H1 (cell line): ENCODE measurements at regions not wholly inside any gene's neighbourhood (a gene's known extent, or its start where the extent isn't known, plus 50 kb on each side); places are given as distances from the start of the nearest gene placed in this dataset.

Experiments used
- CTCF ChIA-PET: fragments of 300-600 bp; sonication (Branson Sonifier 250); formaldehyde crosslinking; loops from one replicate; lab custom pipeline; 2021; ENCODE audit not compliant: partially characterized antibody; lab: Charles Lee
- POLR2A ChIA-PET: fragments of 300-600 bp; sonication (Branson Sonifier 250); formaldehyde crosslinking; loops from one replicate; lab custom pipeline; 2021; ENCODE audit warnings: inconsistent platforms; ENCODE audit not compliant: partially characterized antibody; lab: Charles Lee
- DNase-seq, 2 experiments: peaks; one replicate each; pipeline versions ENCODE4 v3.0.0 to v3.0.0-alpha.2; 2010 to 2022; ENCODE audit warnings: low spot score in 2 of 2, low read depth in 1 of 2, mixed read lengths in 1 of 2
- FAIRE-seq: peaks from 2 replicates; lab custom pipeline; 2011; peaks lifted over from hg19 to GRCh38; lab: Jason Lieb, UNC
- H2AFZ ChIP-seq: 2 replicates; pipeline ENCODE4 v1.8.1; 2012; ENCODE audit warnings: low read length, inconsistent platforms
- H2AK5ac ChIP-seq: 2 replicates; pipeline ENCODE4 v1.6.1; 2013; ENCODE audit warnings: low read depth, low read length
- H2BK120ac ChIP-seq: replicated peaks from 2 replicates; pipeline ENCODE3; 2013; ENCODE audit warnings: low read depth, low read length, inconsistent platforms
- H2BK12ac ChIP-seq: 2 replicates; pipeline ENCODE4 v1.6.1; 2013; ENCODE audit warnings: low read depth, low read length
- H2BK15ac ChIP-seq: 2 replicates; pipeline ENCODE4 v1.6.1; 2013; ENCODE audit warnings: low read length
- H2BK20ac ChIP-seq: 2 replicates; pipeline ENCODE4 v1.6.1; 2013; ENCODE audit warnings: low read length
- H2BK5ac ChIP-seq: 2 replicates; pipeline ENCODE4 v1.6.1; 2013; ENCODE audit warnings: low read depth, low read length
- H3K14ac ChIP-seq: 2 replicates; pipeline ENCODE4 v1.6.1; 2013; ENCODE audit warnings: inconsistent platforms; ENCODE audit not compliant: insufficient read length
- H3K18ac ChIP-seq: 2 replicates; pipeline ENCODE4 v1.6.1; 2013; ENCODE audit warnings: low read length; ENCODE audit errors: extremely low read depth
- H3K23ac ChIP-seq: 2 replicates; pipeline ENCODE4 v1.6.1; 2013; ENCODE audit warnings: inconsistent platforms; ENCODE audit not compliant: insufficient read length
- H3K23me2 ChIP-seq: 2 replicates; pipeline ENCODE4 v1.6.1; 2013; ENCODE audit warnings: low read depth, low read length
- H3K27ac ChIP-seq: 2 replicates; pipeline ENCODE4 v1.6.1; 2011; ENCODE audit warnings: low read depth, low read length, inconsistent platforms
- H3K27me3 ChIP-seq, 4 experiments: replicated peaks in 1 of 4; 1 replicate in 1 of 4; 2 replicates in 3 of 4; pipeline versions ENCODE4 v1.6.1 to v1.8.1; 2011 to 2013; ENCODE audit warnings: low read length in 3 of 4, mild to moderate bottlenecking in 3 of 4, inconsistent platforms in 2 of 4, mixed read lengths in 2 of 4, moderate library complexity in 1 of 4; ENCODE audit not compliant: control insufficient read depth in 3 of 4, insufficient read depth in 3 of 4; ENCODE audit errors: extremely low read depth in 1 of 4
- H3K36me3 ChIP-seq, 4 experiments: 2 replicates each; pipeline versions ENCODE4 v1.6.1 to v1.8.1; 2011 to 2013; ENCODE audit warnings: mild to moderate bottlenecking in 4 of 4, low read length in 3 of 4, moderate library complexity in 2 of 4, control low read depth in 1 of 4, inconsistent platforms in 1 of 4; ENCODE audit not compliant: insufficient read depth in 4 of 4, control insufficient read depth in 2 of 4
- H3K4ac ChIP-seq: replicated peaks from 2 replicates; pipeline ENCODE3; 2013; ENCODE audit warnings: low read length, low read depth, mixed read lengths, inconsistent platforms; ENCODE audit not compliant: insufficient read length
- H3K4me1 ChIP-seq, 4 experiments: replicated peaks in 1 of 4; 1 replicate in 1 of 4; 2 replicates in 3 of 4; pipeline versions ENCODE4 v1.6.1 to v1.8.1; 2011 to 2013; ENCODE audit warnings: low read length in 3 of 4, inconsistent platforms in 2 of 4, mixed read lengths in 1 of 4; ENCODE audit not compliant: insufficient read depth in 4 of 4, control insufficient read depth in 3 of 4
- H3K4me2 ChIP-seq, 2 experiments: 2 replicates each; pipeline versions ENCODE4 v1.6.1 to v1.8.1; 2011 to 2013; ENCODE audit warnings: low read depth in 2 of 2, low read length in 2 of 2, control low read depth in 1 of 2, inconsistent platforms in 1 of 2, mild to moderate bottlenecking in 1 of 2; ENCODE audit not compliant: insufficient read depth in 1 of 2
- H3K4me3 ChIP-seq, 4 experiments: fragments of 200-600, 300-600 bp in 1 of 4; sonication (generic), shearing (Covaris generic), sonication (Bioruptor Twin) in 1 of 4; 2 replicates each; pipeline versions ENCODE4 v1.5.1 to v1.8.1; 2011 to 2016; ENCODE audit warnings: low read length in 4 of 4, low read depth in 3 of 4, control low read depth in 2 of 4, inconsistent platforms in 2 of 4, mild to moderate bottlenecking in 2 of 4, mixed read lengths in 1 of 4, moderate library complexity in 1 of 4; ENCODE audit not compliant: insufficient read depth in 2 of 4; ENCODE audit errors: extremely low read depth in 1 of 4
- H3K56ac ChIP-seq: replicated peaks from 2 replicates; pipeline ENCODE3; 2013; ENCODE audit warnings: low read depth, mild to moderate bottlenecking, mixed read lengths, low read length, inconsistent platforms; ENCODE audit not compliant: insufficient read length
- H3K79me1 ChIP-seq: 2 replicates; pipeline ENCODE4 v1.6.1; 2013; ENCODE audit warnings: low read depth, low read length, control low read depth
- H3K79me2 ChIP-seq, 2 experiments: 2 replicates each; pipeline versions ENCODE4 v1.6.1 to v1.8.1; 2012 to 2013; ENCODE audit warnings: low read length in 2 of 2, mild to moderate bottlenecking in 2 of 2, inconsistent platforms in 1 of 2; ENCODE audit not compliant: insufficient read depth in 2 of 2, control insufficient read depth in 1 of 2
- H3K9ac ChIP-seq, 4 experiments: replicated peaks in 1 of 4; 1 replicate in 1 of 4; 2 replicates in 3 of 4; pipeline versions ENCODE4 v1.6.1 to v1.8.1; 2011 to 2013; ENCODE audit warnings: low read depth in 3 of 4, low read length in 3 of 4, control low read depth in 2 of 4, mild to moderate bottlenecking in 2 of 4, moderate library complexity in 2 of 4, inconsistent platforms in 1 of 4; ENCODE audit errors: extremely low read depth in 1 of 4
- H3K9me3 ChIP-seq, 2 experiments: 2 replicates each; pipeline versions ENCODE4 v1.6.1 to v1.8.1; 2012 to 2013; ENCODE audit warnings: mild to moderate bottlenecking in 2 of 2, moderate library complexity in 2 of 2, control low read depth in 1 of 2, inconsistent platforms in 1 of 2, low read depth in 1 of 2, low read length in 1 of 2, mixed read lengths in 1 of 2; ENCODE audit not compliant: insufficient read depth in 2 of 2
- H4K20me1 ChIP-seq, 2 experiments: replicated peaks in 1 of 2; 2 replicates each; pipeline versions ENCODE3 to v1.8.1; 2011 to 2013; ENCODE audit warnings: inconsistent platforms in 2 of 2, low read length in 2 of 2, mild to moderate bottlenecking in 1 of 2; ENCODE audit not compliant: insufficient read depth in 2 of 2, control insufficient read depth in 1 of 2
- H4K5ac ChIP-seq: 2 replicates; pipeline ENCODE4 v1.6.1; 2013; ENCODE audit warnings: low read length, low read depth, mixed read lengths, inconsistent platforms; ENCODE audit not compliant: insufficient read length
- H4K8ac ChIP-seq: 2 replicates; pipeline ENCODE4 v1.8.0; 2013; ENCODE audit warnings: mild to moderate bottlenecking, moderate library complexity, low read length, inconsistent platforms; ENCODE audit not compliant: insufficient read depth; ENCODE audit errors: extremely low read depth
- H4K91ac ChIP-seq: replicated peaks from 2 replicates; pipeline ENCODE3; 2013; ENCODE audit warnings: low read length, mixed read lengths, inconsistent platforms; ENCODE audit not compliant: insufficient read length
- CHD1 ChIP-seq: IDR thresholded peaks from 2 replicates; pipeline ENCODE4 v1.6.1; 2012; ENCODE audit warnings: low read depth, low read length, improper control_type of control experiment
- CREB1 ChIP-seq: IDR thresholded peaks from 2 replicates; pipeline ENCODE4 v1.6.1; 2012; ENCODE audit warnings: inconsistent platforms
- NRF1 ChIP-seq: IDR thresholded peaks from 2 replicates; pipeline ENCODE4 v1.6.1; 2011; ENCODE audit warnings: mild to moderate bottlenecking, low read depth, low read length, improper control_type of control experiment
- WGBS, 2 experiments: shearing (Covaris generic) in 1 of 2; methylation state at CpG; one replicate each; pipeline versions ENCODE4 v1.1.6 to v1.1.7; 2013 to 2015; ENCODE audit warnings: low lambda C conversion rate in 2 of 2, mixed read lengths in 2 of 2, inconsistent platforms in 1 of 2, low coverage in 1 of 2, missing lambda C conversion rate in 1 of 2; ENCODE audit not compliant: insufficient replicate concordance in 2 of 2, insufficient coverage in 1 of 2, insufficient read length in 1 of 2; ENCODE audit errors: extremely low coverage in 1 of 2, missing lambda C conversion rate in 1 of 2; 5-methylcytosine and 5-hydroxymethylcytosine counted together

DNA sequence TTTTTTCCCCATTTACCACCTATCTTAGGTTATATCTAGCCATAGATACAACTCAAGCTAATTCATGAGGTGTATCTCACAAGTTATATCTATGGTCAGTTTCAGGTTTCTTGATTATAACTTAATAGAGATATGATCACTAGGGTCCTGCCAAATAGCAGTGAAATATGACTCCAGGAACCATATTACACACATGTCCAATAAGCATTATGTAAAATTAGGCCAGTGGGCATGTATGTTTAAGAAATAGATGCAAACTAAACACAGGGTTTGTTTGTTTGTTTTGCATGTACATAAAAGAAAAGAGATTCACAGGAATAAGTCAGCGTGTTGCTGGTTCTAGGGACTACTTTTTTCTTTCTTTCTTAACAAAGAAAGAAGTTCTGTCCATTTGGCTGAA is 112.5 kb upstream of the ST6GALNAC5 start:
- Histone ChIP-seq H3K9me3 (no peaks in the 10 kb centered on the region), H3K36me3 (no peaks in the 10 kb centered on the region), H3K79me1 (no peaks in the 10 kb centered on the region), H3K27ac (no peak overlapping the region), H4K91ac (no peak overlapping the region), H3K56ac (no peak overlapping the region), H2AK5ac (no peak overlapping the region), H4K8ac (no peak overlapping the region), H3K4me3 (no peak overlapping the region), H2BK20ac (no peak overlapping the region), H2BK15ac (no peak overlapping the region), H3K79me2 (no peaks in the 10 kb centered on the region), H2BK120ac (no peak overlapping the region), H4K20me1 (no peaks in the 10 kb centered on the region), H3K23me2 (no peaks in the 10 kb centered on the region), H4K5ac (no peak overlapping the region), H3K18ac (no peak overlapping the region), H2BK5ac (no peak overlapping the region), H3K9ac (no peak overlapping the region), H2BK12ac (no peak overlapping the region), H3K27me3 (no peaks in the 10 kb centered on the region; a peak in 2 of 7 replicates), H3K4ac (no peak overlapping the region), H3K14ac (no peak overlapping the region), H3K4me1 (no peaks in the 10 kb centered on the region; a peak in 1 of 7 replicates), H3K4me2 (no peak overlapping the region), H3K23ac (no peak overlapping the region), H2AFZ (no peak overlapping the region)
- DNase-seq (no peak), FAIRE-seq (no peak)
- TF ChIP-seq NRF1 (no peak), CHD1 (no peak), CREB1 (no peak)
- WGBS, 2 experiments = 90% methylated on average over 1 of the region's 1 CpG; no CpG with 5 or more reads in 1 of the 2 experiments
- ChIA-PET CTCF (no interaction called here), POLR2A (no interaction called here)
